ENCODE measurements at regions not wholly inside any gene's neighbourhood (a gene's known extent, or its start where the extent isn't known, plus 50 kb on each side); places are given as distances from the start of the nearest gene placed in this dataset.

GRCh38 chr14:22059201-22059600 is 385.6 kb upstream of the OR4E1 start:
- Histone ChIP-seq H3K36me3 (replicated peaks in 1 of 2; ENCODE audit: control extremely low read depth in 1 of 2, control insufficient read depth in 1 of 2, extremely low read depth in 1 of 2, insufficient read depth in 2 of 2, low read length in 1 of 2) (no peaks in the 10 kb centered on the region), H3K27me3 (replicated peaks in 1 of 4; ENCODE audit: control extremely low read depth in 1 of 4, control insufficient read depth in 3 of 4, insufficient read depth in 4 of 4, low read length in 3 of 4) (peaks cover 0 to 7% (median 2%) of the 10 kb centered on the region in 4 experiments), H3K79me2 (ENCODE audit: control insufficient read depth, insufficient read depth, low read length) (no peaks in the 10 kb centered on the region), H3K4me3 (ENCODE audit: control extremely low read depth in 1 of 5, extremely low read depth in 1 of 5, insufficient read depth in 1 of 5, low read depth in 2 of 5, low read length in 4 of 5) (no peak overlapping the region), H3K4me2 (replicated peaks; ENCODE audit: low read depth, low read length, poor library complexity, severe bottlenecking) (no peak overlapping the region), H3K9ac (ENCODE audit: low read length) (no peak overlapping the region), H3K9me3 (ENCODE audit: control extremely low read depth in 1 of 3, control insufficient read depth in 2 of 3, insufficient read depth in 1 of 3, low read length in 2 of 3) (peaks cover 0 to 5% (median 2%) of the 10 kb centered on the region in 3 donors), H2AFZ (ENCODE audit: insufficient read depth, low read depth, low read length, poor library complexity, severe bottlenecking) (no peak overlapping the region), H3K27ac (ENCODE audit: low read length in 2 of 2) (no peak overlapping the region), H3K4me1 (ENCODE audit: control insufficient read depth in 2 of 2, insufficient read depth in 2 of 2, low read length in 2 of 2) (no peaks in the 10 kb centered on the region), H4K20me1 (ENCODE audit: control insufficient read depth, insufficient read depth, low read length, poor library complexity, severe bottlenecking) (no peaks in the 10 kb centered on the region)
- Mint-ChIP-seq H3K27ac (no peak overlapping the region), H3K9me3 (ENCODE audit: insufficient read depth) (peaks cover 9% of the 10 kb centered on the region), H3K4me3 (no peak overlapping the region), H3K4me1 (no peaks in the 10 kb centered on the region), H3K27me3 (peaks cover 50% of the 10 kb centered on the region)
- no CpG with 5 or more reads among the region's 4 CpGs for WGBS (ENCODE audit: insufficient coverage)
- TF ChIP-seq EZH2 (IDR thresholded peaks at IDR 0.05; ENCODE audit: borderline replicate concordance, insufficient read depth, low read depth, low read length, poor library complexity, severe bottlenecking): no peak
- TF ChIP-seq CTCF (IDR thresholded peaks at IDR 0.05): no peak
- DNase-seq (no peak), ATAC-seq (ENCODE audit: low read depth) (no peak)
- CTCF ChIA-PET: interaction anchor here (1.4 kb wide), 1 partner anchor 11 kb away, joined by 5 read pairs; no protein-coding TSS in a partner anchor
- POLR2A ChIA-PET: no interaction called here
- intact Hi-C loops (cut with micrococcal nuclease): no loop called here

GRCh38 chr14:22052795-22053194 is 379.2 kb upstream of the OR4E1 start:
- DNase-seq: no peak
- no peak overlapping the region for H3K4me3 Mint-ChIP-seq
- ATAC-seq (ENCODE audit: low read depth): no peak

More at GRCh38 chr14:22052795-22053194, 379.2 kb upstream of the OR4E1 start:
- CTCF ChIA-PET: interaction anchor here (1.7 kb wide), 1 partner anchor 13 kb away, joined by 9 read pairs; no protein-coding TSS in a partner anchor
- H3K79me2 ChIP-seq (ENCODE audit: control insufficient read depth, insufficient read depth, low read length): no peaks in the 10 kb centered on the region
- peaks cover 0 to under 1% (median 0%) of the 10 kb centered on the region in 3 donors for H3K9me3 ChIP-seq (ENCODE audit: control extremely low read depth in 1 of 3, control insufficient read depth in 2 of 3, insufficient read depth in 1 of 3, low read length in 2 of 3)
- 84% methylated on average over 3 of the region's 3 CpGs for WGBS (ENCODE audit: insufficient coverage)
- intact Hi-C loops (cut with micrococcal nuclease): no loop called here
- no peaks in the 10 kb centered on the region for H3K36me3 ChIP-seq (replicated peaks in 1 of 2; ENCODE audit: control extremely low read depth in 1 of 2, control insufficient read depth in 1 of 2, extremely low read depth in 1 of 2, insufficient read depth in 2 of 2, low read length in 1 of 2)
- H3K27me3 ChIP-seq (replicated peaks in 1 of 4; ENCODE audit: control extremely low read depth in 1 of 4, control insufficient read depth in 3 of 4, insufficient read depth in 4 of 4, low read length in 3 of 4): peaks cover 0 to 27% (median 18%) of the 10 kb centered on the region in 4 experiments
- H3K27me3 Mint-ChIP-seq: peaks cover 79% of the 10 kb centered on the region
- no peak overlapping the region for H3K27ac ChIP-seq (ENCODE audit: low read length in 2 of 2)
- H4K20me1 ChIP-seq (ENCODE audit: control insufficient read depth, insufficient read depth, low read length, poor library complexity, severe bottlenecking): no peaks in the 10 kb centered on the region
- no peak for TF ChIP-seq CTCF (IDR thresholded peaks at IDR 0.05)
- no peak for TF ChIP-seq EZH2 (IDR thresholded peaks at IDR 0.05; ENCODE audit: borderline replicate concordance, insufficient read depth, low read depth, low read length, poor library complexity, severe bottlenecking)
- H3K4me2 ChIP-seq (replicated peaks; ENCODE audit: low read depth, low read length, poor library complexity, severe bottlenecking): no peak overlapping the region
- H3K4me1 ChIP-seq (ENCODE audit: control insufficient read depth in 2 of 2, insufficient read depth in 2 of 2, low read length in 2 of 2): no peaks in the 10 kb centered on the region
- no peaks in the 10 kb centered on the region for H3K9me3 Mint-ChIP-seq (ENCODE audit: insufficient read depth)
- H3K4me3 ChIP-seq (ENCODE audit: control extremely low read depth in 1 of 5, extremely low read depth in 1 of 5, insufficient read depth in 1 of 5, low read depth in 2 of 5, low read length in 4 of 5): no peak overlapping the region
- POLR2A ChIA-PET: no interaction called here
- H3K27ac Mint-ChIP-seq: no peak overlapping the region
- no peak overlapping the region for H3K9ac ChIP-seq (ENCODE audit: low read length)
- no peaks in the 10 kb centered on the region for H3K4me1 Mint-ChIP-seq
- no peak overlapping the region for H2AFZ ChIP-seq (ENCODE audit: insufficient read depth, low read depth, low read length, poor library complexity, severe bottlenecking)
